ENCODE measurements at regions not wholly inside any gene's neighbourhood (a gene's known extent, or its start where the extent isn't known, plus 50 kb on each side); places are given as distances from the start of the nearest gene placed in this dataset.

- no peak overlapping the region for H3K27ac ChIP-seq (replicated peaks)
- TF ChIP-seq REST (IDR thresholded peaks at IDR 0.05; ENCODE audit: insufficient replicate concordance, low read depth), result no peak
- no peak for DNase-seq (ENCODE audit: low read depth in 1 of 2, low spot score in 1 of 2)
- H3K27me3 ChIP-seq (ENCODE audit: insufficient read depth, poor library complexity, severe bottlenecking), result no peaks in the 10 kb centered on the region
- no peak overlapping the region for H3K4me3 ChIP-seq (replicated peaks; ENCODE audit: insufficient read depth, low read length)
Observed at GRCh38 chr5:89130851-89131250, 247.9 kb upstream of the MEF2C start.

- no peak for TF ChIP-seq REST (IDR thresholded peaks at IDR 0.05; ENCODE audit: insufficient replicate concordance, low read depth)
- TF ChIP-seq GABPA (IDR thresholded peaks at IDR 0.05; ENCODE audit: low read depth), result no peak
- no peak for TF ChIP-seq CTCF (IDR thresholded peaks at IDR 0.05; ENCODE audit: insufficient read depth, low read length)
- TF ChIP-seq SPI1 (IDR thresholded peaks at IDR 0.05; ENCODE audit: borderline replicate concordance, low read depth), result no peak
- TF ChIP-seq POLR2AphosphoS5 (IDR thresholded peaks at IDR 0.05; ENCODE audit: low read depth), result no peak
- DNase-seq (ENCODE audit: low read depth in 1 of 2, low spot score in 1 of 2), result no peak
- H3K27me3 ChIP-seq (ENCODE audit: insufficient read depth, poor library complexity, severe bottlenecking), result no peaks in the 10 kb centered on the region
- no peak overlapping the region for H3K27ac ChIP-seq (replicated peaks)
- no peak overlapping the region for H3K4me3 ChIP-seq (replicated peaks; ENCODE audit: insufficient read depth, low read length)
Observed at GRCh38 chr5:89129941-89130340, 247.0 kb upstream of the MEF2C start.

GRCh38 chr5:89128906-89129625 is 246.1 kb upstream of the MEF2C start:
- H3K4me3 ChIP-seq (replicated peaks; ENCODE audit: insufficient read depth, low read length), result no peak overlapping the region
- no peaks in the 10 kb centered on the region for H3K27me3 ChIP-seq (ENCODE audit: insufficient read depth, poor library complexity, severe bottlenecking)
- no peak for DNase-seq (ENCODE audit: low read depth in 1 of 2, low spot score in 1 of 2)
- TF ChIP-seq REST (IDR thresholded peaks at IDR 0.05; ENCODE audit: insufficient replicate concordance, low read depth) (no peak), SPI1 (IDR thresholded peaks at IDR 0.05; ENCODE audit: borderline replicate concordance, low read depth) (no peak), POLR2AphosphoS5 (IDR thresholded peaks at IDR 0.05; ENCODE audit: low read depth) (no peak), GABPA (IDR thresholded peaks at IDR 0.05; ENCODE audit: low read depth) (no peak), CTCF (IDR thresholded peaks at IDR 0.05; ENCODE audit: insufficient read depth, low read length) (no peak)
- no peak overlapping the region for H3K27ac ChIP-seq (replicated peaks)
